HepG2 (cell line): ENCODE measurements at regions not wholly inside any gene's neighbourhood (a gene's known extent, or its start where the extent isn't known, plus 50 kb on each side); places are given as distances from the start of the nearest gene placed in this dataset.

Experiments
- ATF1 ChIP-seq: IDR thresholded peaks from 2 replicates; pipeline ENCODE4 v1.6.1; 2016; ENCODE audit warnings: mild to moderate bottlenecking, control low read depth
- CCAR2 ChIP-seq: fragments of 200-400 bp; formaldehyde crosslinking; optimal IDR thresholded peaks from 2 replicates; pipeline ENCODE3; 2018; ENCODE audit warnings: low read depth, mild to moderate bottlenecking, low read length, moderate library complexity
- CTCF ChIP-seq: sonication (generic); formaldehyde crosslinking; IDR thresholded peaks from 2 replicates; pipeline ENCODE4 v1.5.0; 2020; ENCODE audit warnings: mild to moderate bottlenecking, missing genetic modification reagents, moderate library complexity
- EP300 ChIP-seq, 3 experiments: sonication (generic) in 1 of 3; formaldehyde crosslinking in 1 of 3; IDR thresholded peaks; 2 replicates each; pipeline versions ENCODE4 v1.5.1 to v1.6.1; 2011 to 2020; ENCODE audit warnings: low read depth in 2 of 3, low read length in 2 of 3, borderline replicate concordance in 1 of 3, improper control_type of control experiment in 1 of 3, mild to moderate bottlenecking in 1 of 3, missing genetic modification reagents in 1 of 3, moderate library complexity in 1 of 3
- ESRRA ChIP-seq: sonication (generic); formaldehyde crosslinking; IDR thresholded peaks from 2 replicates; pipeline ENCODE4 v1.5.1; 2020; ENCODE audit warnings: mild to moderate bottlenecking, low read depth, missing genetic modification reagents
- NCOR1 ChIP-seq: fragments of 200-600 bp; sonication (generic); IDR thresholded peaks from 2 replicates; pipeline ENCODE4 v1.7.0; 2017; ENCODE audit warnings: antibody characterized with exemption, low read length, borderline replicate concordance
- POLR2A ChIP-seq, 2 experiments: IDR thresholded peaks; 2 replicates each; pipeline ENCODE4 v1.6.1; 2011; ENCODE audit warnings: low read depth in 2 of 2, low read length in 2 of 2, mild to moderate bottlenecking in 1 of 2, moderate library complexity in 1 of 2; ENCODE audit not compliant: insufficient read depth in 1 of 2
- SP1 ChIP-seq, 2 experiments: fragments of 450-650 bp in 1 of 2; sonication (generic) in 1 of 2; formaldehyde crosslinking in 1 of 2; IDR thresholded peaks; 2 replicates each; pipeline versions ENCODE4 v1.4.0 to v1.6.1; 2016 to 2020; ENCODE audit warnings: missing genetic modification reagents in 1 of 2
- U2AF1 ChIP-seq: fragments of 200-400 bp; formaldehyde crosslinking; optimal IDR thresholded peaks from 2 replicates; pipeline ENCODE3; 2017; ENCODE audit warnings: mild to moderate bottlenecking, low read depth, low read length
- ZNF766 ChIP-seq: sonication (generic); formaldehyde crosslinking; IDR thresholded peaks from 2 replicates; pipeline ENCODE4 v1.5.0; 2020; ENCODE audit warnings: missing genetic modification reagents, borderline replicate concordance
- ZNF780A ChIP-seq: sonication (generic); formaldehyde crosslinking; IDR thresholded peaks from 2 replicates; pipeline ENCODE4 v1.8.0; 2022; ENCODE audit warnings: mild to moderate bottlenecking, missing genetic modification reagents, moderate library complexity

- TF ChIP-seq CTCF (0 out of 2 replicates have a peak, but pooled peaks have one; percentile 4), POLR2A (IDR thresholded peaks at IDR 0.05; ENCODE audit: insufficient read depth in 1 of 2, low read depth in 2 of 2, low read length in 2 of 2) (no peak), EP300 (IDR thresholded peaks at IDR 0.05; ENCODE audit: low read depth in 2 of 2, low read length in 2 of 2) (no peak), EP300 (CRISPR knock-in tag; IDR thresholded peaks at IDR 0.05; ENCODE audit: borderline replicate concordance) (no peak), ZNF780A (no peak), SP1 (IDR thresholded peaks at IDR 0.05) (no peak), SP1 (CRISPR knock-in tag; IDR thresholded peaks at IDR 0.05) (no peak), NCOR1 (no peak), ZNF766 (CRISPR knock-in tag) (no peak), CCAR2 (no peak), ATF1 (CRISPR knock-in tag) (no peak), ESRRA (no peak), U2AF1 (no peak)
Observed at GRCh38 chr12:124407074-124407473, 112.2 kb downstream of the RFLNA start.
